ENCODE measurements at regions not wholly inside any gene's neighbourhood (a gene's known extent, or its start where the extent isn't known, plus 50 kb on each side); places are given as distances from the start of the nearest gene placed in this dataset.

GRCh38 chr14:25620515-25620914, 570.6 kb upstream of the STXBP6 start:
- no peak for TF ChIP-seq CTCF (conservative IDR thresholded peaks at IDR 0.05; ENCODE audit: low read depth, low read length)
- TF ChIP-seq EZH2 (IDR thresholded peaks at IDR 0.05; ENCODE audit: low read length, unreplicated experiment): no peak
- TF ChIP-seq EZH2phosphoT487 (IDR thresholded peaks at IDR 0.05; ENCODE audit: borderline replicate concordance, low read length): no peak
- Histone ChIP-seq H3K4me1 (ENCODE audit: insufficient read depth, low read length) (no peaks in the 10 kb centered on the region), H4K20me1 (ENCODE audit: low read length) (no peaks in the 10 kb centered on the region), H3K4me3 (ENCODE audit: low read length) (no peak overlapping the region), H3K36me3 (ENCODE audit: low read depth, low read length) (no peaks in the 10 kb centered on the region), H3K9ac (ENCODE audit: low read length) (no peak overlapping the region), H3K27me3 (ENCODE audit: low read length) (no peaks in the 10 kb centered on the region), H3K9me3 (ENCODE audit: low read length) (peaks cover 36% of the 10 kb centered on the region), H3F3A (ENCODE audit: low read length, unreplicated experiment) (no peaks in the 10 kb centered on the region), H3K4me2 (ENCODE audit: low read length) (no peak overlapping the region), H3K9me2 (replicated peaks; ENCODE audit: low read length) (no peaks in the 10 kb centered on the region), H3K27ac (ENCODE audit: low read length) (no peak overlapping the region), H3K79me2 (ENCODE audit: low read length) (no peaks in the 10 kb centered on the region), H2AFZ (ENCODE audit: low read length) (no peak overlapping the region)
- ATAC-seq: no peak
- ChIA-PET POLR2A (ENCODE audit: unreplicated experiment) (no interaction called here), CTCF (no interaction called here)
- intact Hi-C loops (cut with micrococcal nuclease): no loop called here
- no TSS peak for BruUV-seq (replicated peaks)
- DNase-seq: no peak

GRCh38 chr14:25615174-25615573, 565.2 kb upstream of the STXBP6 start:
- Histone ChIP-seq H3K9me3 (ENCODE audit: low read length) (peaks cover 42% of the 10 kb centered on the region), H3K9ac (ENCODE audit: low read length) (no peak overlapping the region), H3K36me3 (ENCODE audit: low read depth, low read length) (no peaks in the 10 kb centered on the region), H2AFZ (ENCODE audit: low read length) (no peak overlapping the region), H3K9me2 (replicated peaks; ENCODE audit: low read length) (no peaks in the 10 kb centered on the region), H3K79me2 (ENCODE audit: low read length) (no peaks in the 10 kb centered on the region), H3K27ac (ENCODE audit: low read length) (no peak overlapping the region), H3K4me1 (ENCODE audit: insufficient read depth, low read length) (no peaks in the 10 kb centered on the region), H3K4me2 (ENCODE audit: low read length) (no peak overlapping the region), H3F3A (ENCODE audit: low read length, unreplicated experiment) (no peaks in the 10 kb centered on the region), H3K4me3 (ENCODE audit: low read length) (no peak overlapping the region), H3K27me3 (ENCODE audit: low read length) (no peaks in the 10 kb centered on the region), H4K20me1 (ENCODE audit: low read length) (no peaks in the 10 kb centered on the region)
- TF ChIP-seq EZH2phosphoT487 (IDR thresholded peaks at IDR 0.05; ENCODE audit: borderline replicate concordance, low read length) (no peak), EZH2 (IDR thresholded peaks at IDR 0.05; ENCODE audit: low read length, unreplicated experiment) (no peak), CTCF (conservative IDR thresholded peaks at IDR 0.05; ENCODE audit: low read depth, low read length) (no peak)
- no peak for ATAC-seq
- ChIA-PET CTCF (no interaction called here), POLR2A (ENCODE audit: unreplicated experiment) (no interaction called here)
- BruUV-seq (replicated peaks): no TSS peak
- DNase-seq: no peak
- intact Hi-C loops (cut with micrococcal nuclease): no loop called here

- ATAC-seq: no peak
- Histone ChIP-seq H3K4me1 (ENCODE audit: insufficient read depth, low read length) (no peaks in the 10 kb centered on the region), H3K27me3 (ENCODE audit: low read length) (no peaks in the 10 kb centered on the region)
Observed at GRCh38 chr14:25607192-25607591, 557.2 kb upstream of the STXBP6 start.

More at GRCh38 chr14:25607192-25607591, 557.2 kb upstream of the STXBP6 start:
- Histone ChIP-seq H3K9ac (ENCODE audit: low read length) (no peak overlapping the region), H3K4me2 (ENCODE audit: low read length) (no peak overlapping the region), H3K9me2 (replicated peaks; ENCODE audit: low read length) (no peaks in the 10 kb centered on the region), H4K20me1 (ENCODE audit: low read length) (no peaks in the 10 kb centered on the region), H3K79me2 (ENCODE audit: low read length) (no peaks in the 10 kb centered on the region), H2AFZ (ENCODE audit: low read length) (no peak overlapping the region), H3K9me3 (ENCODE audit: low read length) (peaks cover 28% of the 10 kb centered on the region), H3K4me3 (ENCODE audit: low read length) (no peak overlapping the region), H3F3A (ENCODE audit: low read length, unreplicated experiment) (no peaks in the 10 kb centered on the region), H3K27ac (ENCODE audit: low read length) (no peak overlapping the region), H3K36me3 (ENCODE audit: low read depth, low read length) (no peaks in the 10 kb centered on the region)
- BruUV-seq (replicated peaks): no TSS peak
- DNase-seq: no peak
- ChIA-PET CTCF (no interaction called here), POLR2A (ENCODE audit: unreplicated experiment) (no interaction called here)
- intact Hi-C loops (cut with micrococcal nuclease): no loop called here
- TF ChIP-seq EZH2 (IDR thresholded peaks at IDR 0.05; ENCODE audit: low read length, unreplicated experiment) (no peak), EZH2phosphoT487 (IDR thresholded peaks at IDR 0.05; ENCODE audit: borderline replicate concordance, low read length) (no peak), CTCF (conservative IDR thresholded peaks at IDR 0.05; ENCODE audit: low read depth, low read length) (no peak)

Data from PC-3 (cell line).